ENCODE measurements at regions not wholly inside any gene's neighbourhood (a gene's known extent, or its start where the extent isn't known, plus 50 kb on each side); places are given as distances from the start of the nearest gene placed in this dataset.
"Not testable (repeated sequence)": the region's sequence is repeated elsewhere in the genome, so short reads cannot be mapped to it uniquely, and the experiment has no call there.

DNA sequence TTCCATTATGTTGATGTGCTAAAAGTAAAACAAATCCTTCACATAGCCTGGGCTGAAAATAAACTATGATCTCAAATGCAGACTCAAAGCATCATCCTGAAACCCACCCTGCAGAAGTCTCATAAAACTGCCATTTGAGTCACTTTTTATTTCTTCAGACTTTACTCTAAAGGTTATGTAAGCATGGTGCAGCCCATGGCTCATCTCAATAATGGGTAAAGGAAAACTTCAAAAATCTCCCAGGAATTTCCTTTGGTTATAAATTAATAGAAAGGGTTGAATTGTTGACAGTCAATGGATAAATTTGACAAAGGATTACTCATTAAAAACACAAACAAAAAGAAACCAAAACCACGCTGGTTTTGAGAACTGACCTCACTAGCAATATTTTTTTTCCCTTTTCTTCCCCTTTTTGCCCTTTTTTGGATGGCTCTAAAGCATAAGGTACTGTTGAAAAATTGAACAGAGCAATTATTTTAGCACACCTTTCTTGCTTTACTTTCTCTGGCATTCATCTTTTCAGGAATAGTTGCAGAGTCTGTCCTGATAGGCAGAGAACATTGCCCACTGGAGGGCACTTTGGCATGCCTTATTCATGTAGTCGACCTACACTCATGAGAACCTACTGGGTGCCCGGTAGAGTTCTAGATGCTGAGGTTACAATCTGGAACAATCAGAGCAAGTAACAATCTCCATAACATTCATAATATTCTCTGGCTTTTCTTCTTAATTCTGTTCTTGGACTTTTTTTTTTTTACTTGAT, 191.4 kb downstream of the TMEM167A start:
- no peak for DNase-seq

DNA sequence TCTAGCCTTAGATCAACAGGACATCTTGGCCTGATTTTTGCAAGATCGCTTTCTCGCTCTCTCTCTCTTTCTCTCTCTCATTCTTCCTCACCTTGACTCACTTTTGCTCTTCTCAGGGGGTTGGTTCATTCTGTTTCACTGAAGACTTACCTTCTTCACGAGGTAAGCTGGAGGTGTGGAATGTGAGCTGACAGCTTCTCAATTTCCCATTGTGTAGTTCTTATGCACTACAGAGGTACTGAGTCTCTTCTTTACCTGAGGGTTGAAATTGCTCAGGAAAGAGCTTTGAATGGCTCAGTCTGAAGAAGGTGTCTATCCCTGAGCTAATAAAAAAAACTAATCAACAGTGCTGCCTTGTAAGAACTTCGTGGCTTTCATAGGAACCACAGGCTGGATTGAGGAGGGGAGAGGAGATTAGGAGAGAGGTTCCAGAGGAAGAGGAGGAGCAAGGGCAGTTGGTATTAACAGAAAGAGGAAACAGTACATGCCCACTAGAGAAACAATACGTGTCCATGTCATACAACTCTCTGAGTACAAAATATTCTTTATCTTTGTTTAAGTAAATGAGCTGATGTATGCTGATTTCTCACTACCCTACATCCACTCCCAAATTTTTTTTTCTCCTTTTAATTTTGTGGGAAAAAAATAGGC, 192.2 kb downstream of the TMEM167A start:
- no peak for DNase-seq

DNA sequence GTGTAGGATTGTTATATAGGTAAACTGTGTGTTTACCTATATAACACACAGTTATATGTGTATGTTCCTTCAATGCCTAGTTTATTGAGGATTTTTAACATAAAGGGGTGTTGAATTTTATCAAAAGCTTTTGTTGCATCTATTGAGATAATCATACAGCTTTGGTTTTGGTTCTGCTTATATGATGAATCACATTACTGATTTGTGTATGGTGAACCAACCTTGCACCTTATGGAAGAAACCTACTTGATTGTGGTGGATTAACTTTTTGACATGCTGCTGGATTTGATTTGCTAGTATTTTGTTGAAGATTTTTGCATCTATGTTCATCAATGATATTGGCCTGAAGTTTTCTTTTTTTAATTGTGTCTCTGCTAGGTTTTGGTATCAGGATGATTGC, 194.9 kb downstream of the TMEM167A start:
- no peak for DNase-seq

DNA sequence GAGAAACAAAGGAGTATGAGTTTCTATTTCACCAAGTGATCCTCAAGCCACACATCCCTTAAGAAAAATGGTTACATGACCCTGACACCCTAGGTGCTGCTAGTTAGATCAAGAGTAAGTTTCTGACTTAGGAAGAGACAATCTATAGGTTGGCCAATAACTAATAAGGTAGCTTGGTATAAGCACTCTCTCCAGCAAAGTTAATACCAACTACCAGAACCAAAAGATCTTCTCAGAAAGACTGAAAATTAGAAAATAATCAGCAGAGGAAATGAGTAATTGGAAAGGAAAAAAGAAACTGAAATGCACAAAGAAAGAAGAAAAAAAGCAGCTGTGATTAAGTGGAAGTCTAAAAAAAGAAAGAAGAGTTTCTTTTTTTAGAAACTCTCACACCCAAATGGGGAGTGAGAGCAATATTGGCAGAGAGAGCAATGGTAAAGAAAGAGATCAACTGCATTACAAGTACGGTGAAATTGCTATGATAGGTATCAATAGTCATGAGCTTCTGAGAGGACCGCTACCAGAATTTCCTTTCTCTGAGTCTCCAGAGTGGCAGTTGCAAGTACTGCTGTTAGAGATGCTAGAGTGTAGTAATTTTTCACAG, 195.5 kb downstream of the TMEM167A start:
- no peak for DNase-seq

DNA sequence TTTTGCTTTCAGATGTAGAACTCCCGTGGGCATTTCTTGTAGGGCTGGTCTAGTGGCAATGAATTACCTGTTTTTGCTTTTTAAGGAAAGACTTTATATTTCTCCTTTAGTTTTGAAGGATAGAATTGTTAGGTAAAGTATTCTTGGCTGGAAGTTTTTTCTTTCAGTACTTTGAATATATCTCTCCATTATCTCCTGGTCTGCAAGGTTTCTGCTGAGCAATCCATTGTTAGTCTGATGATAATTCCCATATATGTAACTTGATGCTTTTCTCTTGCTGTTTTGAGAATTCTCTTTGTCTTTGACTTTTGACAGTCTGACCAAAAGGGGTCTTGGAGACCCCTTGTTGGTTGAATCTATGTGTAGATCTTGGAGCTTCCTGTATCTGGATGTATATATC, 198.1 kb downstream of the TMEM167A start:
- no peak for DNase-seq

DNA sequence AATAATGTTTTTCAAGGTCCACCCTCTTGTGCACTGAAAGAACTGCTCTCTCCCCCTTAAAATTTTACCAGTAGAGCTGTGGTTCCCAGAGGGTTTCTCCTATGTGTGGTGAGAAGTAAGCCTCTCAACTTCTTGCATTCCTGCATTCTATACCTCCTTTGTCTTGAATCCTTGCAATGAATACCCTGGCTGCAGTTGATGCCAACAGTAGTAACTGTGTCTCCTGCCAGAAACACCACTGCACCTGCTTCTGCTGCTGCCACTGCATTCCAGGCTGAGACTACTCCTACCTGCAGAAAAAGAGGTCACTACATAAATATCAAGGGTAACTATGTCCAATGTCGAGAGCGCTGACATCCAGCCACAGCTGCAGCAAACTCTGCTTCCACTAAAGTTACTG, 203.7 kb downstream of the TMEM167A start:
- DNase-seq, result no peak

DNA sequence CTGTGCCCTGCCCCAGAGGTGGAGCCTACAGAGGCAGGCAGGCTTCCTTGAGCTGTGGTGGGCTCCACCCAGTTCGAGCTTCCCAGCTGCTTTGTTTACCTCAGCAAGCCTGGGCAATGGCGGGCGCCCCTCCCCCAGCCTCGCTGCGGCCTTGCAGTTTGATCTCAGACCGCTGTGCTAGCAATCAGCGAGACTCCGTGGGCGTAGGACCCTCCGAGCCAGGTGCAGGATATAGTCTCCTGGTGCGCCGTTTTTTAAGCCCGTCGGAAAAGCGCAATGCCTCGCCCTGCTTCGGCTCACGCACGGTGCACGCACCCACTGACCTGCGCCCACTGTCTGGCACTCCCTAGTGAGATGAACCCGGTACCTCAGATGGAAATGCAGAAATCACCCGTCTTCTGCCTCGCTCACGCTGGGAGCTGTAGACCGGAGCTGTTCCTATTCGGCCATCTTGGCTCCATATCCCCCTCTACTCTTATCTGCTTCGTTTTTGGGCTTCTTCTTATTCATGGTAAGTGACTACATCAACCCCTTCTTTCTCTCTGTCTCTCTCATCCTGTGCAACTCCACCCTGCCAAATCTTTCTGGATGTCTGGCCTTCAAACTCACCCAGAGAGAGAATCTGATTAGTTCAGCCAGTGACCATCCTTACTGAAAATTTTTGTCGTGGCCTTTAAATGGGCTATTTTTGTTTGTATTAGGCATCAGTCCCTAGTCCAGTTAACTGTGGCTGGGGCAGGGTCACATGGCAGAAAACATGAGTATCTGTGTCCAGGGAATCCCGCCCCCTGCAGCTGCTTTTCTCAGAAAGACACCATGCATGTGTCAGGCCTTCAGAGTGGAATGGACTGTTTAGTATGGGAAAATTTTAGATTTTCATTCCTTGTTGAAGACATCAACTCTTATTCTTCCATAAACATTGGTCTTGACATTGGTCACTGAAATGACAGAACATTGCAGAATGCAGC, 204.6 kb downstream of the TMEM167A start:
- not testable (repeated sequence) for DNase-seq

DNA sequence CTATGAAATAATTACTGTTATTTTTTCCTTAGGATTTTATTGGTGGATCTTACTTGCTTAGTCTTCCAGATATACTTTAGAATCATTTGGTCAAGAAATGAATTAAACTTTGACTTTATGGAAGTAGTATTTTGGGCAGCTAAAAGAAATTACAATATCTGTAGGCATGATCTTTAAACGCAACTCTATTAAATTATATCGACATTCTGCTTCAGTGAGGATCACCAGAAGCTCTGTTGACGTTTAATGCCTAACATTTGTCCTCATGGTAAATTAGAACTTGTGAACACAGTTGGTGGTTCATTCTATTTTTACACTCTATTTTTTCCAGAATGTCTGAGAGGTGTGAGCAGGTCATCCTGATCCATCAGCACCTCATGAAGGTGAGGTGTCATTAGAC, 211.6 kb downstream of the TMEM167A start:
- DNase-seq, result no peak

DNA sequence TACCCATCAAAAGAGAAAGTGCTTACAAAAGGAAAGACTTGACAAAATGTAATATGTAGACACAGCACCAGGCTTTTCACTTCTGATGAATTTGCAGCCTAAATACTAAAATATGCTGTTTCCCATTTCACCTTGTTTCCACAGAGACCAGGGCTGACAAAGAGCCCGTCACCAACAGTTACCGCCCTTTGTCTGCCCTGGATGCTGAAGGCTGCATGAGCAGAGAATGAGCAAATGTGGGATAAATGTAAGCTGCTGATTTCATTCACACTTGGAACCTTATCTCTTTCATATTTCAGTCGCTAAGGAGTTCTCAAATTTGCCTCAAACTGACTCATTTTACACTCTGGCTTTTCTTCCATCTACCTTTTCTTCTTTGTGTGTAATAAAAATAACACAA, 213.9 kb downstream of the TMEM167A start:
- DNase-seq, result no peak

DNA sequence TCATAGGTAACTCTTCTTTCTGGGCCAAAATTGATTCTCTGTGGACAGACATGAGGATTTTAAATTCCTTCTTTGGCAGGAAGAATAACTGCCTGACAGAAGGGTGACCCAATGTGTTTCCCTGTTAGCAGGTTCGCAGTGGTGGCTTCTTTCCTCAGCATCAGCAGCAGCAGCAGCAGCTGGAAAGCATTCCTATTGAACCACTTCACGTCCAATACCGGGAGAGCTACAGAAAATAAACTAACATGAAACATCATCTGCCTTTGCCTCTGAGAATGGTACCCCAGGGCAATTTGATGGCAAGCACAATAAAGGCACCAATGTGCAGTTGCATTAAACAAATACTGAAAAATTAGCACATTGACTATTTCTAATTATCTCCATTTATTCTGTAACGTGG, 214.5 kb downstream of the TMEM167A start:
- DNase-seq, result no peak

DNA sequence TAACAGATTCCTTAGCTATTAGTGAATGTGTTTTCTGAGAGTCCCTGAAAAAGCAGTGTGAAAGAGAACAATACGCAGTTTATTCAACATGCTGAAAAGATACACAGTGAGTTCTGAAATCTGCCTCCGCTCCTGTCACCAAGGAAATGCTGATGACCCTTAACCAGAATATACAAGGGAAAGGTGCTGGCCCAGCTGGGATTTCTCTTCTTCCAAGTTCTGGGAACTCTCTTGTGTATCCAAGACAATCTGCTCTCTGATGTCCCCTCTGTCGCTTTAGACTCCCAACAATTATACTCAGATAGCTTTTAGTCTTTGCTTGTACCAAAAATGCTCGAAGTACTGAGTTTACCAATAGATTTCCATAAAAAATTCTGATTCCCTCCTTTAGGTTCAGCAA, 214.9 kb downstream of the TMEM167A start:
- no peak for DNase-seq

DNA sequence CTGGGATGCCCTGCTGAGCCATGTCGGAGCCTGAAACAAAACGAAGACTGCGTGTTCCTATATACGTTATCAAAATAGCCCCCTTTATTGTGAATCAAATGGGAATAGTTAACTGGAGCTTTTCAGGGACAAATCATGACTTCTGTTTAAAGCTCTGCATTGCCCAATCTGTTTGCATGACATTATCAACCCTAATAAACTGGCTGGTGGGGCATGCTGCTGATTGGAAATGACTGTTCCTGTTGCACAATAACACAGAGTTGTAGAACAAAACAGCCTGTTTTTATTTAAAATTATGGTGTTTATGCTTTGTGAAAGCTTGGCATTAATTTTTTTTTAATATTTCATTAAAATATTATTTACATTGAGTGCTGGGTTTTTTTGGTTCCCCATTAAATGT, 215.5 kb downstream of the TMEM167A start:
- no peak for DNase-seq

DNA sequence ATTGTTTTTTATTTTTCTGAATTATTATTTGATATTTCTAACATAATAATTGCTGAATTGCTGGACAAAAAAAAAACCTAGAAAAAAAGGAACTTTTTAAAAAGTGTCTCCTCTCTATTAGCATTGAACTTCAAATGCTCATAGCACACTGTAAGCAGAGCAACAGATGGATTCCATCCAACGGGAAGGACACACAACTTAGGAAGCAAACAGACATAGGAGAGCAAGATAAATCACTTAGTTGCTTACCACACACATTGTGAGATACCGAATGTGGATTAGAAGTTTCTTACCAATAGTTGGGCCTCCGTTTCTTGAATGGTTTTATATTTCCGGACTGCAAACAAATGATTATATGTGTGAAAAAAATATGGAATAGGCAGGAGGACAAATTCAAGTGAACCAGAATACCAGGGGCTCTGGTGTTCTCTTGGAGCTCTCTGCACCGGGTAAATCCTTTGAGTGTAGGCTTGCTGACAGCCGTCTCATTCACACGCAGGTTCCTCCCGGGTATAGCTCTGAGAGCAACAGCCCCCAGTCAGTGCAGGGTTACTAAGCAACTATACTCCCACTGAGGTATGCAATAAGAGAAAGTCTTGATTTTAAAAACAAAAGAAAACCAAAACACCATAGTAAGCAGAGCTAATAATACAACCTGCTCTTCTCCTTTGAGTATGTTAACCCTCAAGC, 217.6 kb downstream of the TMEM167A start:
- DNase-seq, result no peak

DNA sequence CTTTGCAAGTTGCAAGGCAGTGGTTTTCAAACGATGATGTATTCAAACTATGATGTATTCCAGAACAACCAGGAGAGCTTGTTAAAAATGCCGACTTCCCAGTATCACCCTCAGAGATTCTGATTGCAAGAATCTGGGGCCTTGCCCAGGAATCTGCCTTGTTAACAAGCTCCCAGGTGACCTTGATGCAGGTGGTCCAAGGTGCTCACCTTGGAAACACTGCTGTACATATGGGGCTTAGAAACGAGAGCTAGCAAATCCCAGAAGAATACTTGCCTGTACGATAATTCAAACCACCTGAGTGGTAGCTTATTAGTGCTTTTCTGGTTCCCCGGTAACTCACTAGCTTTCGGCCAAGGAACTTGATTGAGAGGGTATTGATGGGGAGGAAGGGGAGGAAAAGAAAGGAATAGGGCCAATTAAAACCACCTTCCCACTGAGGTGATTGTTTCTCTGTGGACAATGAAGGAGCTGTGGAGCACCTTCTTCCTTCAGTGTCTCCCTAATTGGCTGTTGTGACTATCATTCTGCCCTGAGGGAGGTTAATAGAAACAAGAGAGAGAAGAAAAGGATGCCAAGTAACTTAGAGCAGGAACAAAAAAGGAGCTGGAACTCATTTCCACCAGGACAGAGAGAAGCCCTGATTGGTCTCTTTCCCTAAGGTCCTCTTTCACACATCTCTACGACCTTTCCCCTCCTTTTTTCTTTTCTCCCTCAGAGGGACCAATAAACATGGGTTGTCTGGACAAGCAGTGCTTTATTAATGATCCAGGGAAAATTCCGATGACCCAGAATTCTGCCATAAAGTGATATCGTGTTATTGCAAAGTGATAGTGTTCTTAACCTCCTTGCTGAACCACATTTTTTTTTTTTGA, 218.8 kb downstream of the TMEM167A start:
- DNase-seq, result no peak

DNA sequence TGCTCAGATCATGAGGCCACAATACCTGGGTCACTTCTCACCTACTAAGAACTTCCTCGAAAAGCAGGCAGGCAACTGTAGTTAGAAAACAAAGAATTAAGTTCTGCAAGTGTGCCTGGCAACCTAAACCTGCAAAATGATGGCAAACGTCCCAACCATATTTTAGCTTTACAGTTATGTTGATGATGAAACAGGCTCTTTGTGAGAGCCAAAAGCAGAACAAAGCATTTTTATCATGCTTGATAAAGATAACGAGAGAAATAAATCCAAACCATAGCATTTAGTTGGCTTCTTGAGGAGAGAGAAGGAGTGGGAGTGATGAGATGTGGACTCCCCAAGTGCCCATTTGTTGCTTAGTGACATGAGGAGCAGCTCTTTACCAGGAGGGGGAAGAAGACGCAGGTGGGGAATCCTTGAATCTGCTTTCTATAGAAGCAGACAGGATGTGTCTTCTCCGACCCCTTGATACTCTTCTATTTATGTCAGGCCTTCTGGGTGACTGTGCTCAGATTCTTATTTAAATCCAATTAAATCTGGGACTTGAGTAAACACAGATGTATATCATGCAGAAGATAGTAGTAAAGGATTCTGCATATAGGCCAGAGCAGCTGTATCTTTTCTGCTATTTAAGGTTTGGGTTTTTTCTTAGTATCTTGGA, 221.2 kb downstream of the TMEM167A start:
- DNase-seq, result no peak

DNA sequence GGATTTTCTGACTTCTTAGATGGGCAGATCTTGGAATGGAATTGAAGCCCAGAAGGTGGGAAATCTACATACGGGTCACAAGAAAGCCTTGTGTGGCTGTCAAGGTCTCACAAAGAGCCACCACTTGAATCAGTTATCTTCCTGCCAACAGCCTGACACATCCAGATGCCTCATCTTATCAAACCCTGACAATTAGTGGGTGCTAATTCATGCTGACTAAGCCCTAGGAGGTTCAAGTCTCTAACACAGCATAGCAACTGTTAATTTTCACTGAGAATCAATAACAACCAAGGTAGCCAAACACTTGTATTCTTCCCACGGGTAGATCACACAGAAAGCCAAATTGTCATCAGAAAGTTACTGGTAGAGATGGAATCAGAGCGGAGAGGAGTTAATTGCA, 222.2 kb downstream of the TMEM167A start:
- no peak for DNase-seq

DNA sequence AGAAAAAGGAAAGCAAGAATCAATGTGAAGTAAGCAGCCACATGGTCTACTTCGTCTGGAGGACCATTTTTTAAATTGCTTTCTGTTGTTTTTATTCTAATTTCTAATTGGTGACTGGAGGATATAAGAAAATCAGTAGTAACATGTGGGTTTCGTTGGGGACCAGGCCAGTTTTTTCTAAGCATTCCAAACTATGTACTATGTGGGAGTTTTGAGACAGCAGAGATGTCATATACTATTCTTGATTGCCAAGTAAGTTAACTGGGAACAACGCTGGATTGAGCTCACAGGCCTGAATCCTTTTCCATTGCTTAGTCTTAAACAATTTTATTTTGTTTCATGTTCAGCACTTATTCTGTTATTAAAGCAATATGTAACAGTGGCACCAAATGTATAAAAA, 225.7 kb downstream of the TMEM167A start:
- no peak for DNase-seq

DNA sequence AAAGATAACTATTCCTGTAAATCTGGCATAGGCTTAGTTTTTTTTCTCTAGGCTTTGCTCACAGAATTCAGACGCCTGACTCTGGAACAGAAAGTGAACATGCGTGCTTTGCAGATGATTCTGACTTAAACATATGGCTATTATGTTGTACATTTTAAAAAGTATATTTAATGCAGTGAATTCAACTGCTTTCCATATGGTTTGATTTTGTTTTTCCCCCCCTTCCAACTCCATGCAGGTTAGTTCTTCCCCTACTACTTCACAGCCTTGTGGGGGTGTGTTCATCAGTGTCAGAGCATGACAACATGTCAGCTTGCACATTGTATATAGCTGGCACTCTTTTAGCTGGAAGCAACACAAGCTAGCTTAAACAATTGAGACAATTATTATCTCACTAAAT, 226.8 kb downstream of the TMEM167A start:
- DNase-seq, result no peak

DNA sequence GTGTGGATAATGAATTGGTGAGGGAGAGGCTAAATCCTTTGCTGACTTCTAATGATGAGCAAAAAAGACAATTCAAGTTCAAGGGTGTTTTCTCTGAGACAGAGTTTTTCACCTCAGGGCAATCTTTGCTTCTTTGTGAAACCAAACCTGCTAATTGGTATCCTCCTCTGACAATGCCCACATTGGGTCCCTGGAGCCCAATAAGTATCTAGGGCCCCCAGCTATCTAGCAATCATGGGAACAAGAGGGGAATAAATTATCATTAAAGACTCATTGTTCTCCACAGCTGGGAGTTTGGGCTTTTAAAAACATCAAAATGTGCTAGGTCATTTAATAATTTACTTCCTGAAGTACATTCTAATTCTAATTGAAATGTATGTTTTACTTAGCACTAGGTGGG, 227.3 kb downstream of the TMEM167A start:
- no peak for DNase-seq

DNA sequence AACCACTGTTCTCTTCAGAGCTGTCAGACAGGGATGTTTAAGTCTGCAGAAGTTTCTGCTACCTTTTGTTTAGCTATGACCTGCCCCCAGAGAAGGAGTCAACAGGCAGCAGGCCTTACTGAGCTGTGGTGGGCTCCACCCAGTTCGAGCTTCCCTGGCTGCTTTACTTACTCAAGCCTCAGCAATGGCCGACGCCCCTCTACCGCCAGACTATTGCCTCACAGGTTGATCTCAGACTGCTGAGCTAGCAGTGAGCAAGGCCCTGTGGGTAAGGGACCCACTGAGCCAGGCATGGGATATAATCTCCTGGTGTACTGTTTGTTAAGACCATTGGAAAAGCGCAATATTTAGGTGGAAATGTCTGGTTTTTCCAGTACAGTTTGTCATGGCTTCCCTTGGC, 229.6 kb downstream of the TMEM167A start:
- no peak for DNase-seq

DNA sequence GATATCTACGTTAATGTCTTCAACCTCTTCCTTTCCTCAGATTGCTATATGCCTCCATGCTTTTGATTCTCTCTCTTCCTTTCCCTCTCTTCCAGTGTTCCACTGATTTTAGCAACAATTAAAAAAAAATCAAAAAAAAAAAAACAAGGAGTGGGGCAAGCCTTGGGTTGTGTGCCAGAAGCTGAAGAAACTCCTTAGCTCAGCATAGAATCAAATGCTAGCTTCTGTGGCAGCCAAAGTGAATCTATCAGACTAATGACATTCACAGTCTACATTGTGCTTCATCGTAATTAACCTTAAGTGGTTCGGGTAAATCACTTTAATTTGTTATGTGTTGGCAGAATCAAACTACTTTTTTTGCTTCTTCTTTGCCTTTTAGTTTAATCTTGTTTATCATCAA, 237.3 kb downstream of the TMEM167A start:
- DNase-seq, result no peak

Data from activated CD4-positive, alpha-beta T cell treated with anti-CD3 and anti-CD28 coated beads, Interleukin-2, amount 50 U/mL, for 48 hours (primary cell).